Glutamatergic neuron (in vitro differentiated cells): ENCODE measurements at regions not wholly inside any gene's neighbourhood (a gene's known extent, or its start where the extent isn't known, plus 50 kb on each side); places are given as distances from the start of the nearest gene placed in this dataset.

Experiments
- DNase-seq: peaks from one replicate; pipeline ENCODE4 v3.0.0; 2022
- H3K27ac Mint-ChIP-seq: one replicate; pipeline ENCODE4 v1.8.0; 2020; ENCODE audit warnings: mild to moderate bottlenecking, mixed read lengths, inconsistent platforms; ENCODE audit not compliant: unreplicated experiment
- H3K27me3 Mint-ChIP-seq: one replicate; pipeline ENCODE4 v1.8.0; 2020; ENCODE audit warnings: mild to moderate bottlenecking, moderate library complexity, mixed read lengths, inconsistent platforms; ENCODE audit not compliant: unreplicated experiment
- H3K36me3 Mint-ChIP-seq: one replicate; pipeline ENCODE4 v1.8.0; 2020; ENCODE audit warnings: mild to moderate bottlenecking, mixed read lengths, inconsistent platforms; ENCODE audit not compliant: unreplicated experiment
- H3K4me1 Mint-ChIP-seq: one replicate; pipeline ENCODE4 v1.8.0; 2020; ENCODE audit warnings: mild to moderate bottlenecking, low read depth, mixed read lengths, inconsistent platforms; ENCODE audit not compliant: unreplicated experiment
- H3K4me3 Mint-ChIP-seq: one replicate; pipeline ENCODE4 v1.8.0; 2020; ENCODE audit warnings: mild to moderate bottlenecking, mixed read lengths, inconsistent platforms; ENCODE audit not compliant: unreplicated experiment
- H3K9me3 Mint-ChIP-seq: one replicate; pipeline ENCODE4 v1.8.0; 2020; ENCODE audit warnings: mild to moderate bottlenecking, moderate library complexity, mixed read lengths, inconsistent platforms; ENCODE audit not compliant: unreplicated experiment
- CTCF ChIP-seq: fragments of 200-600 bp; sonication (generic); IDR thresholded peaks from one replicate; pipeline ENCODE4 v1.5.0; 2021; ENCODE audit not compliant: partially characterized antibody, unreplicated experiment

- H3K27me3 Mint-ChIP-seq: peaks cover 4% of the 10 kb centered on the region
Observed at GRCh38 chr16:9328411-9328810, 237.0 kb downstream of the HAPSTR1 start.

GRCh38 chr16:9330095-9330494 lies 238.7 kb downstream of the HAPSTR1 start:
- Mint-ChIP-seq H3K27ac (peak overlapping the region; percentile 62), H3K9me3 (peaks cover 5% of the 10 kb centered on the region), H3K27me3 (peaks cover 4% of the 10 kb centered on the region), H3K4me3 (peak overlapping the region; percentile 64), H3K36me3 (no peaks in the 10 kb centered on the region), H3K4me1 (peaks cover 11% of the 10 kb centered on the region)
- no peak for TF ChIP-seq CTCF
- DNase-seq: no peak

More at GRCh38 chr16:9328411-9328810, 237.0 kb downstream of the HAPSTR1 start:
- H3K4me3 Mint-ChIP-seq: no peak overlapping the region
- H3K27ac Mint-ChIP-seq: no peak overlapping the region
- H3K36me3 Mint-ChIP-seq: no peaks in the 10 kb centered on the region
- peaks cover 11% of the 10 kb centered on the region for H3K4me1 Mint-ChIP-seq
- peaks cover 5% of the 10 kb centered on the region for H3K9me3 Mint-ChIP-seq
- DNase-seq: no peak
- TF ChIP-seq CTCF: no peak

GRCh38 chr16:9331503-9331902 lies 240.1 kb downstream of the HAPSTR1 start:
- Mint-ChIP-seq H3K27ac (no peak overlapping the region), H3K9me3 (peaks cover 5% of the 10 kb centered on the region), H3K27me3 (peaks cover 4% of the 10 kb centered on the region), H3K4me1 (peaks cover 11% of the 10 kb centered on the region), H3K4me3 (no peak overlapping the region), H3K36me3 (no peaks in the 10 kb centered on the region)
- no peak for DNase-seq
- no peak for TF ChIP-seq CTCF

- TF ChIP-seq CTCF: no peak
Observed at GRCh38 chr16:9332574-9333148, 241.2 kb downstream of the HAPSTR1 start.

GRCh38 chr16:9333469-9333868 lies 242.0 kb downstream of the HAPSTR1 start:
- Mint-ChIP-seq H3K4me3 (no peak overlapping the region), H3K4me1 (peaks cover 11% of the 10 kb centered on the region), H3K36me3 (no peaks in the 10 kb centered on the region), H3K27ac (no peak overlapping the region), H3K27me3 (peaks cover 4% of the 10 kb centered on the region), H3K9me3 (no peaks in the 10 kb centered on the region)
- no peak for DNase-seq
- no peak for TF ChIP-seq CTCF

More at GRCh38 chr16:9332574-9333148, 241.2 kb downstream of the HAPSTR1 start:
- H3K4me3 Mint-ChIP-seq: no peak overlapping the region
- no peaks in the 10 kb centered on the region for H3K36me3 Mint-ChIP-seq
- DNase-seq: no peak
- H3K27ac Mint-ChIP-seq: no peak overlapping the region
- H3K4me1 Mint-ChIP-seq: peaks cover 11% of the 10 kb centered on the region
- H3K27me3 Mint-ChIP-seq: peaks cover 4% of the 10 kb centered on the region
- H3K9me3 Mint-ChIP-seq: peaks cover 5% of the 10 kb centered on the region
